WTC11 (cell line): ENCODE measurements at regions not wholly inside any gene's neighbourhood (a gene's known extent, or its start where the extent isn't known, plus 50 kb on each side); places are given as distances from the start of the nearest gene placed in this dataset.

Source experiments
- ATF3 ChIP-seq: sonication (generic); formaldehyde crosslinking; conservative IDR thresholded peaks from 2 replicates; pipeline ENCODE4 v1.8.1; 2022; ENCODE audit warnings: mild to moderate bottlenecking, missing genetic modification reagents
- CREB1 ChIP-seq: sonication (generic); formaldehyde crosslinking; IDR thresholded peaks from 2 replicates; pipeline ENCODE4 v1.8.0; 2023; ENCODE audit warnings: mild to moderate bottlenecking, missing genetic modification reagents
- CTCF ChIP-seq: fragments of 200-600 bp; IDR thresholded peaks from 2 replicates; pipeline ENCODE4 v1.8.0; 2022; ENCODE audit warnings: antibody characterized with exemption
- FOXJ3 ChIP-seq: sonication (generic); formaldehyde crosslinking; IDR thresholded peaks from 2 replicates; pipeline ENCODE4 v1.9.0; 2021; ENCODE audit warnings: missing genetic modification reagents, mild to moderate bottlenecking, borderline replicate concordance
- HMGA2 ChIP-seq: fragments of 250-450 bp; sonication (Bioruptor Pico); IDR thresholded peaks from 2 replicates; pipeline ENCODE4 v1.4.0; 2021; ENCODE audit warnings: mild to moderate bottlenecking, moderate library complexity
- MAX ChIP-seq: sonication (generic); formaldehyde crosslinking; IDR thresholded peaks from 2 replicates; pipeline ENCODE4 v1.8.0; 2022; ENCODE audit warnings: mild to moderate bottlenecking, missing genetic modification reagents
- NFE2L1 ChIP-seq: sonication (generic); formaldehyde crosslinking; IDR thresholded peaks from 2 replicates; pipeline ENCODE4 v1.8.1; 2023; ENCODE audit warnings: missing genetic modification reagents
- NFYB ChIP-seq: sonication (generic); formaldehyde crosslinking; conservative IDR thresholded peaks from 2 replicates; pipeline ENCODE4 v1.8.0; 2022; ENCODE audit warnings: low read depth, missing genetic modification reagents
- ZNF138 ChIP-seq: sonication (generic); formaldehyde crosslinking; conservative IDR thresholded peaks from 2 replicates; pipeline ENCODE4 v1.8.1; 2022; ENCODE audit warnings: mild to moderate bottlenecking, moderate library complexity, missing genetic modification reagents
- ZNF232 ChIP-seq: sonication (generic); formaldehyde crosslinking; IDR thresholded peaks from 2 replicates; pipeline ENCODE4 v1.8.0; 2022; ENCODE audit warnings: mild to moderate bottlenecking, missing genetic modification reagents
- TF ChIP-seq, protein P1 (sequence below): sonication (generic); formaldehyde crosslinking; IDR thresholded peaks from 2 replicates; pipeline ENCODE4 v1.8.1; 2022; ENCODE audit warnings: mild to moderate bottlenecking, missing genetic modification reagents, moderate library complexity, borderline replicate concordance

GRCh38 chr9:89865981-89866380, 261.2 kb downstream of the GADD45G start:
- no peak for TF ChIP-seq HMGA2 (CRISPR knock-in tag)
- TF ChIP-seq CTCF = no peak
- TF ChIP-seq NFE2L1 = no peak
- no peak for TF ChIP-seq CREB1
- no peak for TF ChIP-seq ZNF232 (CRISPR knock-in tag)
- TF ChIP-seq MAX (CRISPR knock-in tag) = no peak
- no peak for TF ChIP-seq ZNF138 (CRISPR knock-in tag)
- TF ChIP-seq, protein P1, sequence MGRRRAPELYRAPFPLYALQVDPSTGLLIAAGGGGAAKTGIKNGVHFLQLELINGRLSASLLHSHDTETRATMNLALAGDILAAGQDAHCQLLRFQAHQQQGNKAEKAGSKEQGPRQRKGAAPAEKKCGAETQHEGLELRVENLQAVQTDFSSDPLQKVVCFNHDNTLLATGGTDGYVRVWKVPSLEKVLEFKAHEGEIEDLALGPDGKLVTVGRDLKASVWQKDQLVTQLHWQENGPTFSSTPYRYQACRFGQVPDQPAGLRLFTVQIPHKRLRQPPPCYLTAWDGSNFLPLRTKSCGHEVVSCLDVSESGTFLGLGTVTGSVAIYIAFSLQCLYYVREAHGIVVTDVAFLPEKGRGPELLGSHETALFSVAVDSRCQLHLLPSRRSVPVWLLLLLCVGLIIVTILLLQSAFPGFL (CRISPR knock-in tag) = no peak
- no peak for TF ChIP-seq ATF3 (CRISPR knock-in tag)
- no peak for TF ChIP-seq FOXJ3 (CRISPR knock-in tag)
- TF ChIP-seq NFYB (CRISPR knock-in tag) = no peak
